Neural cell (in vitro differentiated cells): ENCODE measurements at regions not wholly inside any gene's neighbourhood (a gene's known extent, or its start where the extent isn't known, plus 50 kb on each side); places are given as distances from the start of the nearest gene placed in this dataset.

ENCODE experiments used
- H2AFZ ChIP-seq: fragments of 200-600, 300-800 bp; sonication (generic), shearing (Covaris generic); 2 replicates; pipeline ENCODE4 v1.6.0; 2014; ENCODE audit warnings: low read depth, mild to moderate bottlenecking, antibody characterized with exemption, low read length, moderate library complexity
- H3F3A ChIP-seq: fragments of 200-600 bp; shearing (Covaris generic); 2 replicates; pipeline ENCODE4 v1.6.1; 2016; ENCODE audit warnings: mild to moderate bottlenecking, moderate library complexity, mixed read lengths, antibody characterized with exemption, low read length; ENCODE audit not compliant: insufficient read depth, poor library complexity, severe bottlenecking
- H3K27ac ChIP-seq: fragments of 200-600, 300-800 bp; sonication (generic), shearing (Covaris generic); 2 replicates; pipeline ENCODE4 v1.5.1; 2014; ENCODE audit warnings: mild to moderate bottlenecking, low read length, moderate library complexity
- H3K27me3 ChIP-seq: fragments of 300-800, 200-600 bp; sonication (generic), shearing (Covaris generic); 2 replicates; pipeline ENCODE4 v1.6.0; 2014; ENCODE audit warnings: mild to moderate bottlenecking, low read depth, low read length, moderate library complexity; ENCODE audit not compliant: insufficient read depth
- H3K36me3 ChIP-seq: fragments of 300-800, 200-600 bp; sonication (generic), shearing (Covaris generic); 2 replicates; pipeline ENCODE4 v1.5.1; 2014; ENCODE audit warnings: mild to moderate bottlenecking, antibody characterized with exemption, low read length, moderate library complexity; ENCODE audit not compliant: insufficient read depth
- H3K4me2 ChIP-seq: fragments of 300-800, 200-600 bp; sonication (generic), shearing (Covaris generic); 2 replicates; pipeline ENCODE4 v1.6.0; 2014; ENCODE audit warnings: mild to moderate bottlenecking, low read length
- H3K4me3 ChIP-seq: fragments of 300-800, 200-600 bp; sonication (generic), shearing (Covaris generic); 2 replicates; pipeline ENCODE4 v1.5.1; 2014; ENCODE audit warnings: mild to moderate bottlenecking, low read length, moderate library complexity
- H3K79me2 ChIP-seq: fragments of 200-600 bp; shearing (Covaris generic); replicated peaks from 2 replicates; pipeline ENCODE4 v1.6.0; 2014; ENCODE audit warnings: mild to moderate bottlenecking, low read length, moderate library complexity; ENCODE audit not compliant: insufficient read depth
- H3K9ac ChIP-seq: fragments of 300-800, 200-600 bp; sonication (generic), shearing (Covaris generic); 2 replicates; pipeline ENCODE4 v1.6.1; 2016; ENCODE audit warnings: mild to moderate bottlenecking, low read length, mixed read lengths
- H3K9me2 ChIP-seq: fragments of 200-600 bp; shearing (Covaris generic); 2 replicates; pipeline ENCODE4 v1.6.1; 2016; ENCODE audit warnings: mild to moderate bottlenecking, low read length, mixed read lengths; ENCODE audit not compliant: insufficient read depth
- H3K9me3 ChIP-seq: fragments of 200-600, 300-800 bp; sonication (generic), shearing (Covaris generic); 2 replicates; pipeline ENCODE4 v1.6.1; 2016; ENCODE audit warnings: mild to moderate bottlenecking, mixed run types, low read length, moderate library complexity, mixed read lengths
- H4K20me1 ChIP-seq: fragments of 200-600 bp; shearing (Covaris generic); 2 replicates; pipeline ENCODE4 v1.6.1; 2016; ENCODE audit warnings: mild to moderate bottlenecking, mixed run types; ENCODE audit not compliant: insufficient read depth
- CTCF ChIP-seq: fragments of 450-650 bp; IDR thresholded peaks from 2 replicates; pipeline ENCODE4 v1.5.1; 2014; ENCODE audit warnings: antibody characterized with exemption, mild to moderate bottlenecking, moderate library complexity; ENCODE audit not compliant: poor library complexity, severe bottlenecking
- EP300 ChIP-seq: fragments of 450-650 bp; conservative IDR thresholded peaks from 2 replicates; pipeline ENCODE4 v1.6.1; 2014; ENCODE audit warnings: antibody characterized with exemption, mild to moderate bottlenecking, moderate library complexity; ENCODE audit not compliant: poor library complexity, severe bottlenecking
- EZH2 ChIP-seq: fragments of 200-600, 300-800 bp; shearing (Covaris generic), sonication (generic); IDR thresholded peaks from 2 replicates; pipeline ENCODE4 v1.6.1; 2014; ENCODE audit warnings: antibody characterized with exemption, low read length, borderline replicate concordance, mild to moderate bottlenecking; ENCODE audit not compliant: insufficient read depth, poor library complexity, severe bottlenecking
- MXI1 ChIP-seq: fragments of 450-650 bp; conservative IDR thresholded peaks from 2 replicates; pipeline ENCODE4 v1.6.1; 2014; ENCODE audit warnings: antibody characterized with exemption, mild to moderate bottlenecking; ENCODE audit not compliant: poor library complexity, severe bottlenecking
- POLR2AphosphoS5 ChIP-seq: IDR thresholded peaks from 2 replicates; pipeline ENCODE4 v1.6.1; 2012
- RAD21 ChIP-seq: fragments of 450-650 bp; conservative IDR thresholded peaks from 2 replicates; pipeline ENCODE4 v1.6.1; 2014; ENCODE audit warnings: antibody characterized with exemption, mild to moderate bottlenecking, moderate library complexity
- REST ChIP-seq: IDR thresholded peaks from 2 replicates; pipeline ENCODE4 v1.6.1; 2012; ENCODE audit warnings: borderline replicate concordance
- SMC3 ChIP-seq: fragments of 450-650 bp; conservative IDR thresholded peaks from 2 replicates; pipeline ENCODE4 v1.6.1; 2014; ENCODE audit warnings: antibody characterized with exemption, mild to moderate bottlenecking, moderate library complexity; ENCODE audit not compliant: poor library complexity
- TAF1 ChIP-seq: IDR thresholded peaks from 2 replicates; pipeline ENCODE4 v1.6.1; 2012; ENCODE audit warnings: low read depth

- Histone ChIP-seq H3K9me3 (no peaks in the 10 kb centered on the region), H3K79me2 (no peaks in the 10 kb centered on the region), H3K4me2 (no peak overlapping the region), H3K27me3 (no peaks in the 10 kb centered on the region), H3K36me3 (no peaks in the 10 kb centered on the region), H2AFZ (no peak overlapping the region), H4K20me1 (no peaks in the 10 kb centered on the region), H3K9ac (no peak overlapping the region), H3K27ac (no peak overlapping the region), H3F3A (no peaks in the 10 kb centered on the region), H3K9me2 (no peaks in the 10 kb centered on the region), H3K4me3 (no peak overlapping the region)
- TF ChIP-seq POLR2AphosphoS5 (no peak), REST (no peak), MXI1 (no peak), RAD21 (no peak), SMC3 (no peak), EP300 (no peak), EZH2 (no peak), CTCF (no peak), TAF1 (no peak)
Measured at GRCh38 chr7:52269669-52270068, 765.8 kb upstream of the POM121L12 start.

- Histone ChIP-seq H3K36me3 (no peaks in the 10 kb centered on the region), H3K27ac (no peak overlapping the region), H3K9me2 (no peaks in the 10 kb centered on the region), H4K20me1 (no peaks in the 10 kb centered on the region), H3K9me3 (no peaks in the 10 kb centered on the region), H2AFZ (no peak overlapping the region), H3K27me3 (no peaks in the 10 kb centered on the region), H3K4me3 (no peak overlapping the region), H3K79me2 (no peaks in the 10 kb centered on the region), H3K9ac (no peak overlapping the region), H3K4me2 (no peak overlapping the region), H3F3A (no peaks in the 10 kb centered on the region)
- TF ChIP-seq SMC3: no peak
- no peak for TF ChIP-seq CTCF
- no peak for TF ChIP-seq POLR2AphosphoS5
- TF ChIP-seq TAF1: no peak
- no peak for TF ChIP-seq EZH2
- no peak for TF ChIP-seq RAD21
- TF ChIP-seq EP300: no peak
- no peak for TF ChIP-seq MXI1
- TF ChIP-seq REST: no peak
Measured at GRCh38 chr7:52261057-52261456, 774.4 kb upstream of the POM121L12 start.
